DMS 273 (cell line): ENCODE measurements at regions not wholly inside any gene's neighbourhood (a gene's known extent, or its start where the extent isn't known, plus 50 kb on each side); places are given as distances from the start of the nearest gene placed in this dataset.
"Not testable (repeated sequence)": the region's sequence is repeated elsewhere in the genome, so short reads cannot be mapped to it uniquely, and the experiment has no call there.

Experiments used
- DNase-seq: peaks from one replicate; lab custom pipeline; 2025; ENCODE audit not compliant: unreplicated experiment; lab: John Stamatoyannopoulos, UW

- not testable (repeated sequence) for DNase-seq
Observed at GRCh38 chr10:4274671-4275070, 489.7 kb upstream of the KLF6 start.

- DNase-seq: no peak
Observed at GRCh38 chr10:4271193-4271592, 486.2 kb upstream of the KLF6 start.

GRCh38 chr10:4270116-4270515, 485.1 kb upstream of the KLF6 start:
- no peak for DNase-seq

GRCh38 chr10:4268490-4268889, 483.5 kb upstream of the KLF6 start:
- DNase-seq: not testable (repeated sequence)

GRCh38 chr10:4267086-4267773, 482.2 kb upstream of the KLF6 start:
- peak; percentile 0 for DNase-seq

GRCh38 chr10:4266416-4267085, 481.5 kb upstream of the KLF6 start:
- no peak for DNase-seq

- no peak for DNase-seq
Observed at GRCh38 chr10:4265964-4266363, 481.0 kb upstream of the KLF6 start.

GRCh38 chr10:4264209-4264865, 479.3 kb upstream of the KLF6 start:
- DNase-seq: no peak

- DNase-seq: no peak
Observed at GRCh38 chr10:4263601-4263921, 478.6 kb upstream of the KLF6 start.

- no peak for DNase-seq
Observed at GRCh38 chr10:4262870-4263600, 478.0 kb upstream of the KLF6 start.

GRCh38 chr10:4262449-4262848, 477.4 kb upstream of the KLF6 start:
- no peak for DNase-seq

- no peak for DNase-seq
Observed at GRCh38 chr10:4260483-4261124, 475.6 kb upstream of the KLF6 start.

GRCh38 chr10:4257939-4258465, 473.0 kb upstream of the KLF6 start:
- no peak for DNase-seq

- no peak for DNase-seq
Observed at GRCh38 chr10:4256971-4257370, 472.0 kb upstream of the KLF6 start.

GRCh38 chr10:4255751-4256150, 470.7 kb upstream of the KLF6 start:
- DNase-seq: no peak

- no peak for DNase-seq
Observed at GRCh38 chr10:4254101-4254994, 469.3 kb upstream of the KLF6 start.

GRCh38 chr10:4252701-4253100, 467.7 kb upstream of the KLF6 start:
- DNase-seq: no peak

- DNase-seq: no peak
Observed at GRCh38 chr10:4250587-4250887, 465.5 kb upstream of the KLF6 start.

GRCh38 chr10:4249841-4250586, 465.0 kb upstream of the KLF6 start:
- DNase-seq: no peak

- no peak for DNase-seq
Observed at GRCh38 chr10:4247379-4247778, 462.4 kb upstream of the KLF6 start.
